SH-SY5Y (cell line): ENCODE measurements at regions not wholly inside any gene's neighbourhood (a gene's known extent, or its start where the extent isn't known, plus 50 kb on each side); places are given as distances from the start of the nearest gene placed in this dataset.

ENCODE experiments used
- GATA2 ChIP-seq: IDR thresholded peaks from 2 replicates; pipeline ENCODE4 v1.6.1; 2011; ENCODE audit warnings: mild to moderate bottlenecking, low read depth, low read length
- GATA3 ChIP-seq: IDR thresholded peaks from 2 replicates; pipeline ENCODE4 v1.6.1; 2011; ENCODE audit warnings: low read depth, mild to moderate bottlenecking, low read length, moderate library complexity

DNA sequence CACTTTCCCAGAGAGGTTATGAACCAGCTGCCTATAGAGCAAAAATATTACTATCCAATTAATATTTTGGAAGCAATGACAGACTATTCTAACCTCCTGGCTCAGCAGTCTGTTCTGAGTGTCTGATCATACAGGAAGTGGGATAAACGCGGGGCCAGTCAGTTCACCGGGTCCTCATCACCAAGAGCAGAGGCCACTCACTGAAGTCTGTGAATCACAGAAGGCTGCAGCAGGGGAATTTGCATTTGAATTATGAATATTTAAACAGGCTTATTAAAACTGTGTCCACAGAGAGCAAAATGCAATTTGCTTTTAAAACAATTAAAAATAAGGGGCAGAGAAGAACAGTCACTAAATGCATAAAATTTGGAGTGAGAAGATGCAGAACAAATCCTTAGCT is 305.2 kb downstream of the MCTP2 start:
- TF ChIP-seq GATA2 (no peak), GATA3 (no peak)
